ENCODE measurements at regions not wholly inside any gene's neighbourhood (a gene's known extent, or its start where the extent isn't known, plus 50 kb on each side); places are given as distances from the start of the nearest gene placed in this dataset.

- TF ChIP-seq CTCF (IDR thresholded peaks at IDR 0.05): no peak
- no peak for TF ChIP-seq ZFX (IDR thresholded peaks at IDR 0.05; ENCODE audit: borderline replicate concordance)
These were observed 954.7 kb upstream of the GHITM start for GRCh38 chr10:83184641-83185040.
